ENCODE measurements at regions not wholly inside any gene's neighbourhood (a gene's known extent, or its start where the extent isn't known, plus 50 kb on each side); places are given as distances from the start of the nearest gene placed in this dataset.

GRCh38 chr1:191414981-191415640 lies 743.2 kb upstream of the RGS18 start (continued):
- TF ChIP-seq, protein P1, sequence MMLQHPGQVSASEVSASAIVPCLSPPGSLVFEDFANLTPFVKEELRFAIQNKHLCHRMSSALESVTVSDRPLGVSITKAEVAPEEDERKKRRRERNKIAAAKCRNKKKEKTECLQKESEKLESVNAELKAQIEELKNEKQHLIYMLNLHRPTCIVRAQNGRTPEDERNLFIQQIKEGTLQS (CRISPR knock-in tag; IDR thresholded peaks at IDR 0.05), result no peak
- no peak for TF ChIP-seq XBP1 (CRISPR knock-in tag; IDR thresholded peaks at IDR 0.05)
- no peak for TF ChIP-seq NCOA1 (CRISPR knock-in tag; IDR thresholded peaks at IDR 0.05)
- TF ChIP-seq ZNF546 (CRISPR knock-in tag; conservative IDR thresholded peaks at IDR 0.05), result no peak
- TF ChIP-seq ZNF329 (CRISPR knock-in tag; IDR thresholded peaks at IDR 0.05; ENCODE audit: low read depth), result no peak
- TF ChIP-seq CCDC6 (CRISPR knock-in tag; IDR thresholded peaks at IDR 0.05), result no peak
- TF ChIP-seq ZNF839 (CRISPR knock-in tag; IDR thresholded peaks at IDR 0.05; ENCODE audit: borderline replicate concordance), result no peak
- no peak for TF ChIP-seq ZNF768 (CRISPR knock-in tag; IDR thresholded peaks at IDR 0.05)
- TF ChIP-seq ZNF652 (CRISPR knock-in tag; IDR thresholded peaks at IDR 0.05; ENCODE audit: borderline replicate concordance, low read depth), result no peak

- WGBS (ENCODE audit: low lambda C conversion rate), result 0% methylated on average over 1 of the region's 1 CpG
- Histone ChIP-seq H4K20me1 (ENCODE audit: insufficient read depth, low read length) (no peaks in the 10 kb centered on the region), H3K9ac (ENCODE audit: insufficient read depth, low read depth, low read length) (no peak overlapping the region), H3K79me2 (ENCODE audit: insufficient read depth, low read length) (no peaks in the 10 kb centered on the region), H3K27me3 (ENCODE audit: control insufficient read depth in 1 of 2, insufficient read depth in 2 of 2, low read length in 2 of 2) (no peaks in the 10 kb centered on the region), H3K36me3 (replicated peaks in 1 of 2; ENCODE audit: control insufficient read depth in 1 of 2, insufficient read depth in 2 of 2, low read length in 2 of 2) (no peaks in the 10 kb centered on the region), H3K27ac (ENCODE audit: extremely low read length, insufficient read depth, low read length) (no peak overlapping the region), H3K4me2 (ENCODE audit: low read depth, low read length) (no peak overlapping the region), H3K4me3 (replicated peaks in 1 of 3; ENCODE audit: insufficient read depth in 1 of 3, low read depth in 2 of 3, low read length in 3 of 3) (no peak overlapping the region), H3K4me1 (ENCODE audit: insufficient read depth, low read length) (no peaks in the 10 kb centered on the region), H3K9me3 (ENCODE audit: low read length) (no peaks in the 10 kb centered on the region), H2AFZ (ENCODE audit: low read length) (no peak overlapping the region)
- no peak for DNase-seq (ENCODE audit: low spot score)
- ATAC-seq, result no peak
- BruUV-seq (replicated peaks), result no TSS peak
- TF ChIP-seq HOXA5 (CRISPR knock-in tag; IDR thresholded peaks at IDR 0.05) (no peak), ZNF276 (CRISPR knock-in tag; IDR thresholded peaks at IDR 0.05; ENCODE audit: low read depth) (no peak), ZNF124 (CRISPR knock-in tag; IDR thresholded peaks at IDR 0.05) (no peak), MAFG (CRISPR knock-in tag; IDR thresholded peaks at IDR 0.05) (no peak), ZSCAN29 (CRISPR knock-in tag; conservative IDR thresholded peaks at IDR 0.05) (no peak), AGO1 (IDR thresholded peaks at IDR 0.05; ENCODE audit: low read depth, low read length, poor library complexity, severe bottlenecking) (no peak), ZNF775 (CRISPR knock-in tag; IDR thresholded peaks at IDR 0.05; ENCODE audit: borderline replicate concordance) (no peak), BRCA1 (CRISPR knock-in tag; IDR thresholded peaks at IDR 0.05) (no peak), ZNF879 (CRISPR knock-in tag; IDR thresholded peaks at IDR 0.05) (no peak)
- in situ Hi-C loops (cut with HindIII; ENCODE audit: extremely low pct_ligation_motif_present, low pct_unique_long_range_greater_than_20kb), result no loop called here
- CTCF ChIA-PET (ENCODE audit: low intra/inter-chr PET ratio, low total read pairs), result no interaction called here
- FAIRE-seq, result no peak
- POLR2A ChIA-PET, result no interaction called here
- intact Hi-C loops (cut with micrococcal nuclease; ENCODE audit: unreplicated experiment), result no loop called here
These were observed 738.4 kb upstream of the RGS18 start for GRCh38 chr1:191419842-191420241.

Data from HepG2 (cell line).